Stimulated activated CD8-positive, alpha-beta memory T cell treated with anti-CD3 and anti-CD28 coated beads, Interleukin-15, amount 100 ng/mL, for 48 hours (primary cell): ENCODE measurements at regions not wholly inside any gene's neighbourhood (a gene's known extent, or its start where the extent isn't known, plus 50 kb on each side); places are given as distances from the start of the nearest gene placed in this dataset.
"Not testable (repeated sequence)": the region's sequence is repeated elsewhere in the genome, so short reads cannot be mapped to it uniquely, and the experiment has no call there.

Experiments
- DNase-seq, 2 donors: peaks; one replicate each; pipeline ENCODE4 v3.0.0-alpha.2; 2020; ENCODE audit warnings: low read depth in 2 of 2

DNA sequence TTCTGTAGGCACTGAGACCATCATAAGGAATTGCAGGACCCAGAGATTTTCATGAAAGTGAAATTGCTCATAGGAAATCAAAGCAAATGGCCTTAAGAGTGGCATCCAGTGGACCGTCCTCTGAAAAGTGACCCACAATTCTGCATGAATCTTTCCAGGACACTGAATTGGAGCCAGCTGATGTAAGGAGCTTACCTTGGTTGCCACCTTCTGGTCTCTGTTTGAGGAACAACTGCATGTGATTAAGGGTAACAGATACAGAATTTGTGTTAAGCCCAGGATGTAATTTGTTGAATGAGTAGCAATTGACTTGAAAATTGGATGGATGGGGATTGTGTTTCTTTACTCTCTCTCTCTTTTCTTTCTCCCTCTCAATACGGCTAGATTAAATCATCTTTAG lies 49.9 kb upstream of the GAS1 start:
- no peak for DNase-seq

DNA sequence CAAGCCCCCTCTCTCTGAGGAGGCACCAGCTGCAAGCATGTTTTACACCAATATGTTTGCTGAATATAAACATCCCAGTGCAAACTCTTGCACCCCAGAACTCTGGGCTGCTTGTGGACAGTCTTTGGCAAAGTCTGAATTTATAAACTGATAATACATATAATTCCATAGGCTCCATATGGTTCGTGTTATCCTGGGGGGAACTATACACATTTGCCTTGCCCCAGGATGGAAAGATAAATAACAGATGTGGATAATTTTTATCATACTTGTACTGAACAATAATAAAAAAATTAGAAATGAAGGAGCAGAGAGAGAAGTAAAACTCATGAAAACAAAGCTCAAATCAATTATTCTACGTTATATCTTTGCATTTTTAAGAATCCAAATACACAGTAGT lies 50.6 kb upstream of the GAS1 start:
- DNase-seq: no peak

DNA sequence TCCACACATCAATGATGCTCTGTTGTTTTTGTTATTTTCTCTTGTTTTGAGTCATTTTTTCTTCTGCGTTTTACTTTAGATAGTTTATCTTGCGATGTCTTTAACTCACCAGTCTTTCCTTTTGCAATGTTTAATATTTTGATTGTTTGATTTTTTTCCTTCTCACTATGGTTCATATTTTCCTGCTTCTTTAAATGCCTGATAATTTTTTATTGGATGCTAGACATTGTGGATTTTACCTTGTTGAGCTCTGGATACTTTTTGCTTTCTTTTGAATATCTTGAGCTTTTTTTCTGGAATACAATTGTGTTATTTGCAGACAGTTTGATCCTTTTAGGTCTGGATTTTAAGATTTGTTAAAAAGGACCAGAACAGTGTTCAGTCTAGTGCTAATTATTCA lies 55.2 kb upstream of the GAS1 start:
- no peak for DNase-seq

DNA sequence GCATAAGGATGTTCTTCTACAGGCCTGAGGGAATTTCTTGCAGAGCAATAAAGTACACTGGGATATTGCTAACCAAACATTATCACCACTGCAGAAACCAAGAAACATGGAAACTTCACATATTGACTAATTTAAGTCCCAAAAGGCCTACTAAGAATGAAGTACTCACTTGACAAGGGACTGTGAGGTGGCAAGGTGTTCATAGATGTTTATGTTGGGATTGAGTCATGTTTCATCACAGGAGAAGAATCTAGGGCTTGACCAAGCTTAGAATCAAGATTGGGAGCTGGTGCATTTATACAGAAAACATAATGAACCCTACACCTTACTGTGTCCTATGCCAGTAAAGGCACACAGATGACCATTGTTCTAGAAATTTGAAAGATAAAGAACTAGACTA lies 56.7 kb upstream of the GAS1 start:
- no peak for DNase-seq

DNA sequence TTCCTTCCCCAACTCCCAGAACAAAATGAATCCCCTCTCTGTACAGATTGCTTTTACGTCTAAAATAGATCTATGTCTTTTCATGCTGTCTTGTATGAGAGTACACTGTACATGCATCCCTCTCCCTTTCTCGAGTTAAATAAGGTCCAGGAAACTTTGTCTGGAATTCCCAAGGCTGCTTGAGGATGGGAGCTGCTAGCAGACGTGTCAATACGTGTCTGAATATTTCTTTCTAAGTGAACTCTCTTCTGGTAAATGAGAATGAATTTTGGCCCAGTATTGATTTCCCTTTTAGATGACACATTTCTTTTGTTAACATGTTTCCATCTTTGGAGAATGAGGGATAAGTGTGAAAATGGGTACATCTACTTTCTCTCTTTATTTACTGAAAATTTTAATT lies 59.6 kb upstream of the GAS1 start:
- DNase-seq: no peak

DNA sequence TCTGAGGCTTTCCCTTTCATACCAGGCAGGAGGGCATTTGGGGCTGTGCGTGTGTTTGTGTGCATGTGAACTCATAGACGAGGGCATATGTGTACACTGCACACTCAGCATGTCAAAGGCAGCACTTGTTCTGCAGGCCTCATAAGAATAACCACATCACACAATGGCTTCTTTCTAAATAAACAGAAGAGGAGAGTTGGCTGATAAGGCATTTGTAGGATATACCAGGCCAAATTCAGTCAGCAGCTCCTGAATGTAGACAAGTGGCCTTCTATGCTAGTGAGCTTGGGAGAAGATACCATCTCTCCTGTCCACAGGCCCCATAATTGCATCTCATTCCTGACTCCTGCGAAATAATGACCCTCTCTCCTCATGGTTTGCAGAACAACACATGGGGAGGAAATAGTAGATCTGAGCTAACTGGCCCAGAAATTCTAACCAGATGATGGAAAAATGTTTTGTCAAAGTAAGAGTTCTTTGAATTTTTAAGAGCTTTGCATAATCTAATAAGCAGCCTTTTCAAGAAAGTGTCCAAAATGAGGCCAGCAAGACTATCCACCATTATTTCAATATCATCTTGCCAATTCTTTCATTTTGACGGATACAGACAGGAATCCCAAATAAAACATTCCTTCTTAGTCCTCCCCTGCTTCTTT lies 60.5 kb upstream of the GAS1 start:
- DNase-seq: no peak

DNA sequence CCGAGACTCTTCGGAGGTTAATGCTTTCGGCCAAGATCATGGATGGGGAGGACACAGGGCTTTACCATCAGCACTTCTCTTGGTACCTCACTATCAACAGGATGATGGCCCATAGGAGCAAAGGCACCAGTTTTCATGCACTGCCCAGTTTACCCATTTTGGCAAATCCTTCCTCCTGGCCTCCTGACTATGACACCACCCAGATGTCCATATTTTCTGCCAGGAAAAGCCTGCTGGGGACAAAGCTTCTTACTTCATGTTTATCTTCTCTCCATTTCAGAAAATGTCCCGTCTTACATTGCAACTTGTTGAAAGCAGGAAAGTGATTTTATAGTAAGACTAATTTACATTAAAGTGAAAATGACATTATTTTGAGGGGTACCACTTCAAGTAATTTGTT lies 61.4 kb upstream of the GAS1 start:
- DNase-seq: no peak

DNA sequence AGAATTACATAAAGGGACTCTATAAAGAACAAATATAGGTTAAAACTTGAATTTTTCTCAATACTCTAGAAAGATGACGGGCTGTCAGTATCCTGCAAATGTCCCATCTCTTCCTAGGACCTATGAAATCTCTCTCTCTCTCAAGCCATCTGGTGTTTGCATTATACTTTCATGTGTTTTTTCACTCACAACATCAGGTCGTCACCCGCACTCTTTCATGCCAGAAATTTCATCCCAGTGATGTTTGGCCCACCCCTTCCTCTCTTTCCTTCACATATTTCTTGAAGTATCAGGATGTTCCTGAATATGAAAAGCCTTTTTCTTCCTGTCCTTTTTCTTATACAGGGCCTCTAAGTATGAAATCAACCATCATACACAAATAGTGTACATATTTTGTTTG lies 63.3 kb upstream of the GAS1 start:
- no peak for DNase-seq

DNA sequence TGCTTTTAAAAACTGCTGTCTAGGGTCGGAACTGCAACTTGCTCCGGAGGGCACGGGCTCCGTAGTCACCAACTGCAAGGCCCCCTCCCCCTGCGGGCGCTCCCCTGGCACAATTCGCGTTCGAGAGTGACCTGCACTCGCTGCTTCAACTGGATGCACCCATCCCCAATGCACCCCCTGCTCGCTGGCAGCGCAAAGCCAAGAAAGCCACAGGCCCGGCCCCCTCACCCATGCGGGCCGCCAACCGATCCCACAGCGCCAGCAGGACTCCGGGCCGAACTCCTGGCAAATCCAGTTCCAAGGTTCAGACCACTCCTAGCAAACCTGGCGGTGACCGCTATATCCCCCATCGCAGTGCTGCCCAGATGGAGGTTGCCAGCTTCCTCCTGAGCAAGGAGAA lies 64.2 kb upstream of the GAS1 start:
- DNase-seq: no peak

DNA sequence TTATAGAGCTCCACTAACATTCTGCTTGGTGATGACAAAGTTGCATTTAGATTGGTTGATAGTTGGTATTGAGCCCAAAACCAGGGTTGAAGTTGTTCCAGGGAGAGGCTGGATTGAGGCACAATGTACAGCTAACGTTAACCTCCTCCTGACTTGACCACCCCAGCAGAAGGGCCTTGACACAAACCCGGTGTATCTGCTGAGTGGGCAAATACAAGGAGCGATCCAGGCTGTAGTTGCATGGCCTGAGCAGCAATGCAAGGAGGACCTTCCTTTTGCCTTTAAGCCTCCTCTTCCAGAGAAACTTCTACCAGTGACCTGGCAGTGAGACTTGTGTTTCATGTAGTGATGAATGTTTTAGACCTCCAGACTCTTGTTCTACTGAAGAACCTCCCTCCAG lies 66.2 kb upstream of the GAS1 start:
- no peak for DNase-seq

DNA sequence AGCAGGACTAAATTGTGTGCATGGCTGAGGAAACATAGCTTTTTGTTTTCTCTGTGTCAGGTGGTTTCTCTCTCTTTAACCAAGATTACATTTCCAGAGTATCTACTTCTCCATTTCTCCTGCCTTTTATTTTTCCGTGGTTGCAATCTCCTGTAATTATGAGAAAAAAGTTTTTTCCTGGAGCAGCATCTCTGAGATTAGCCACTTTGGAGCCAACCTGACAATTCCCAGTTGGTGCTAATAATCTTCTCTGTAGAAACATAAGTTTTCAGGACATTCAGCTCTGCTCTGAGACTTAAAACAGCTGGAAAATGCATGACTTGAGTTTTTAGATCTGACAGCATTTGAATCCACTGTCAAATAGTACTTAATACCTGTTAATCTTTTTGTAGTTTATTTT lies 67.1 kb upstream of the GAS1 start:
- no peak for DNase-seq

DNA sequence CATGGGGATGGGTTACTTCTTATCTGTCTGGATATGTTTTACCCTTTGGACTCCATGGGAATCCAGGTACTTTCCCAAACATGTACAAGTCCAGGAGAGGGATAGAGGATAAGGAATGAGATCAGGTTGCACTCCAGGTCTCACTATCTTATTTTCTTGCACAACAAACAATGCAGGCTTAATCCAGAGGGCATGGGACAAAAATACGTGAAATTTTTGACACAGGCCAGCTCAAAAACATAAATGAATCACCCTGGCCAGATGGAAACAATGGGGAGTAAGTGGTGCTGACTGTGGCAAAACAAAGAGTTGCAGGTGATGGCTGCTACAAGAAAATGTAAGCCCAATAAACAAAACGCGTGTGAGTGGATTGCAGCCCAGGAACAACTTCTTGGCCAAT lies 69.4 kb upstream of the GAS1 start:
- no peak for DNase-seq

DNA sequence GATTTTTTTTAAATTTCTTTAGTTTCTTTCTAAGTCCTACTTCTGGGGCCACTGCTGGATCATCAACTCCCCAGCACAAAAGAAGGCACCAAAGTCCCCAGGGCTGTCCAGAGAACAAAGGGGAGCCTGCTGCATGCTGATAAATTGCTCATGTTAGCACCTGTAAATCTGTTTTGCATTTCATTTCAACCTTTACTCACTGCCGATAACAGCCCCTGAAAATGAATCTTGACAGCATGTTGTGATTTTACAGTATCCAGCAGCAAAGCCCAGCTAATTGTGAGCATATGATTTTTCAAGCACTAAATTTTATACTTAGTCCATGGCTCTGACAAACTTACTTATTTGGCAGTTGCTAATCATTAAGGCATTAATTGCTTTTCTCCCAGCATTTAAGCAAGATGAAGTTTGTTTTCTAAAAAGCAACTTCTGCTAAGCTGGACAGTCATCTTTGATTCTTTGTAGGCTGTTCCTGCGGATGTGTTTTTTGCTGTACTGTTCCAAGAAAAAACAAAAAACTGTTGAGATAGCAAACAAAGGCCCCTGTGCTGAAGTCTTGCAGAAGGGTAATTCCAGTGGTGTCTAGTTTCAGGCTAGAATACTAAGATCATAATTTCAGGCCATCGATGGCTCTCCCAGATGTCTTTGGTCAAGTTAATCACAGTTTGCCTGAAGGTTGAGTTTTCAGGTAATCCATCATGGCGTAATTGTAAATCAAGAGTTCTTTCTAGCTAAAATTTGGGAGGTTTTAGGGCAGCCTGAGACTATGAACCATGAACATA lies 73.1 kb upstream of the GAS1 start:
- DNase-seq: no peak

DNA sequence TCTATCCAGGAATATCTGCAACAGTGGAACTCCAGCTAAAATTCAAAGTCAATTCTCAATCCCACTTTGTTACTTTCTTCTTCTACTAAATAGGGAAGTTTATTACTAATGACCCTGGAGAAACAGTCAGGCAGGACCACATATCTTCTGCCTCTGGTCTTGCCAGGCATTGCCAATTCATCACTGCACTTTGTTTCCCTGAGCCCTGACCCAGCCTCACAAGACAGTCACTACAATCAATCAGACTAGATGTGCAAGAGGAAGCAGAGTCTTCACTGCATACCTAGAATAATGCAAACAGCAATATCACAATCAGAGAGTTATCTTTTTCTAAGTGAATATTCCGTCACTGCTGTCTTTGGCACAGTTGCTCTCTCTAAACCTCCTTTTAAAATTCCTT lies 74.9 kb upstream of the GAS1 start:
- no peak for DNase-seq

DNA sequence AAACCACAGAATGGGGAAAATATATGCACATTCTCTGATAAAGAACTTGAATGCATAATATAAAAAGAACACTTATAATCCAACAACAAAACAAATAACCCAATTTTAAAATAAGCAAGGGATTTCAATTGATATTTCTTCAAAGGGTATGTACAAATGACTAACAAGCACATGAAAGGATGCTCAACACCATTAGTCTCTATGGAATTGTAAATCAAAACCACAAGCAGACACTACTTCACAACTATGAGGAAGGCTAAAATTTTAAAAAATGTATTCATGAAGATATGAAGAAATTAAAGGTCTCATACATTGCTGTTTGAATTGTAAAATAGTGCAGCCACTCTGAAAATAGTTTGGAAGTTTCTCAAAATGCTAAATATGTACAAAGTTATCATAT lies 78.9 kb upstream of the GAS1 start:
- no peak for DNase-seq

DNA sequence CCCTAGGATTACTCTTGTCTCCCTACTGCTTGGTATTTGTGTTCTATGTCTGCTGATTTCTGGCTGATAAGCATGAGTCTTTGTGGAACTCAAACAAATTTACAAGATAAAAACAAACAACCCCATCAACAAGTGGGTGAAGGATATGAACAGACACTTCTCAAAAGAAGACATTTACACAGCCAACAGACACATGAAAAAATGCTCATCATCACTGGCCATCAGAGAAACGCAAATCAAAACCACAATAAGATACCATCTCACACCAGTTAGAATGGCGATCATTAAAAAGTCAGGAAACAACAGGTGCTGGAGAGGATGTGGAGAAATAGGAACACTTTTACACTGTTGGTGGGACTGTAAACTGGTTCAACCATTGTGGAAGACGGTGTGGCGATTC lies 81.5 kb upstream of the GAS1 start:
- DNase-seq: not testable (repeated sequence)

DNA sequence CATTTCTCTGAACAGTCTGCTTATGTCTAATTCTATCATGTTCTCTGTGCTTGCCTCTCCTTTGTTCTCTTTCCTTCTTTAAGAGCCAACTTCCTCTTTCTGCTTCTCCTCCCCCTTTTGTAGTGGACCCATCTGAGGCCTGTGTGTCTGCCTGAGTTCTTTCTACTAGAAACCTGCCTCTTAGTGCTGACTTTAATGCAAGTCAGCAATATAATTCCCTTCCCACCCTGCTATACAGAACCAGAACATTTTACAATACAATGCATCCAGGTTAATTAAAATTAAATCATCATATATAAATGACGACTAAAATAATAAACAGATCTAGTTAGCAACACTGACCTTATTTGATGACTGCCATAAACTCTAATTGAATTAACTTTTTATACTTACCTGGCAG lies 82.6 kb upstream of the GAS1 start:
- DNase-seq: no peak

DNA sequence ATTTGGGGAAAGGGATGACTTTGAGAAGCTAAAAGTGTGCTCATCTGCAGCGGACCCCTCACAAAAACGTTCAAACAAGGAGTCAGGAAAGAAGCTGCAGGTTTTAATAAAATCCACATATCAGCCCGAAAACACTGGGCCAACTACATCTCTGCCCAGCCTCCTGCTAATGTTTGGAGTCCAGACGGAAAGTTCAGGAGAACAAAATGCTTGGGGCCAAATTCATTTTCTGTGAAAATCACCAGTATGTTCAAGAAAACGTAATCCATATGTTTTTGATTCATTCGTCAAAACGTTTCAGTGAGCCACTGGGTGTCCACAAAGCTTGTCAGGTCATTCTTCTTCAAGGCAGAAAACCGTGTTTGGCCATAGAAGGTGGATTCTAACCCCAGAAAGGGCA lies 87.5 kb upstream of the GAS1 start:
- DNase-seq: no peak

DNA sequence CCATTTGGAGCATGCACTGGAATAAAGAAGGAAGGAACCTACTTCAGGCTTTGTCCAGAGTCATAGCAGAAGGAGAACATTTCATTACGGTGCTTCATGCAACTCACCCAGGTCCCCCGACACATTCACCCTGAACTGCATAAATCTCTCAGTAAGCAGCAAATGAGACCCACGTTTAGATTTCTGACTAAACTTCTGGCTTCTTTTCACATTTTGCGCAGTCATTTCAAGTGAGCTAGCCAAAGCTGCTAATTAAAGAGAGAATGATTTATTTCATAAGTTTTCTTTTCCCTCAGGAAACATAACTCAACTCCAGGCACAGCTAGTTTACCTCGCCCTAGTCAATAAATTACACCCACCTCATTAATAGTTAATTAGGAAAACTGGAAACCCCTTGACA lies 88.6 kb upstream of the GAS1 start:
- DNase-seq: no peak

DNA sequence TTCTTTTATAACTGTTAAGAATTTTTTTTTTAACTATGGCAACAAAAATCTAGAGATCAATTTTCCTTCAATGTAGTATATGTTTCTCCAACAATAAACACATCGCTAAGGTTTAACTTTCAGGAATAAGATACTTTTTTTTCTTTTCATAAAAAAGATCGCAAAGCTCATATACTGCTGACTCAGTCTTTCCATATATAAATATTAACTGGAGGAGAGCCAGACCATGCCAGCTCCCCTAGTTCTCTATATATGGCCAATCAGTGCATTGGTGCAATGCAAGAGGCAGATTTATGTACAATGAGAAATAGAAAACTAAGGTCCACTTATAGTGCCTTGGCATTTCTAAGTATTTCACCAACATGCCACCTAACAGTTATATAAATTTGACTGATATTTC lies 89.2 kb upstream of the GAS1 start:
- no peak for DNase-seq

DNA sequence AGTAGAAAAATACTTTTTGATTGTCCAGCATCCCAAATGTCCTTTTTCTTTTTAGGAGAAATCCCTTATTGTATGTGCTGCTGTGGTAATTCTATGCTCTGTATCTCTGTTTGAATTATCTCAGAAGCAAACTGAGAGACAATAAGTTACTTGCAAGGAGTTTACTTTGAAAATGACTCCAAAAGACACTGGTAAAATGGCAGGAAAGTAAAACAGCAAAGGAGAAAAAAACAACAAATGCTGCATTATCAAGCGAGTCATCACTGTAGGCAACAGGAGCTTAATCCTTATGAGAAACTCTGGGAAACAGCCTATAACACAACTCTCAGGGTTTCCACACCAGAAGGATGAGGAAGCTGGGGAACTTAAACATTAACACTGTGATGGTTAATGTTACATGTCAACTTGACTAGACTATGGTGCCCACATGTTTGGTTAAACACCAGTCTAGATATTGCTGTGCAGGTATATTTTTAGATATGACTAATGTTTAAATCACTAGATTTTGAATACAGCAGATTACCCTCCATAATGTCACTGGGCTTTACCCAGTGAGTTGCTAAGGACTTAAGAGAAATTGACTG lies 92.6 kb upstream of the GAS1 start:
- no peak for DNase-seq

DNA sequence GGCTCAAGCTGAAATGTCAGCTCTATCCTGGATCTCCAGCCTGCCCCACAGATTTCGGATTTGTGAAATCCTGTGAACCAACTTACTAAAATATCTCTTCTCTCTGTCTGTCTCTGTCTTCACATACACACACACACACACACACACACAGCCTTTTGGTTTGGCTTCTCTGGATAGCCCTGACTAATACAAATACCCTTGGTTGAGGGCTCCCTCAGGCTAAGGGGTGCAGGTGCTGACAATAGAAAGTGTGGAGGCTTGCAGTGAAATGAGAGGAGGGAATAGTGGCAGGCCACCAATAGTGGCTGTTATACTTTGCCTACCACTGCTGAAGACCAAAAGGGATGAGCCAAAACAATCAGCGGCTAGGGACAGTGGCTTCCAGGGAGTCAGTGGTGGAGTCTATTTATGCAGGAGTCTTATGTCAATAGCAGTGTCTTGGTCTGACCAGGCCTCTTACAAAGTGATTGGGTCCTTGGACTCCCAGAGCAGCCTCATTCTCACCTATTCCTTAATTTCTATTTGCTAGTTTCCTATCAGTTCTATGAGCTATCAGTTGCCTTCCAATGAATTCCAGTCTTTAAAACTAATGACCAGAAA lies 93.2 kb upstream of the GAS1 start:
- DNase-seq: no peak
